Forelimb muscle (tissue), 1 donor: ENCODE measurements at regions not wholly inside any gene's neighbourhood (a gene's known extent, or its start where the extent isn't known, plus 50 kb on each side); places are given as distances from the start of the nearest gene placed in this dataset.

Experiments used
- DNase-seq: peaks from one replicate; pipeline ENCODE4 v3.0.0-alpha.2; 2013; ENCODE audit warnings: low read depth

GRCh38 chr1:91151702-91152101 is 129.9 kb upstream of the ZNF644 start:
- DNase-seq, result no peak

- no peak for DNase-seq
Observed at GRCh38 chr1:91148641-91149069, 126.8 kb upstream of the ZNF644 start.

DNA sequence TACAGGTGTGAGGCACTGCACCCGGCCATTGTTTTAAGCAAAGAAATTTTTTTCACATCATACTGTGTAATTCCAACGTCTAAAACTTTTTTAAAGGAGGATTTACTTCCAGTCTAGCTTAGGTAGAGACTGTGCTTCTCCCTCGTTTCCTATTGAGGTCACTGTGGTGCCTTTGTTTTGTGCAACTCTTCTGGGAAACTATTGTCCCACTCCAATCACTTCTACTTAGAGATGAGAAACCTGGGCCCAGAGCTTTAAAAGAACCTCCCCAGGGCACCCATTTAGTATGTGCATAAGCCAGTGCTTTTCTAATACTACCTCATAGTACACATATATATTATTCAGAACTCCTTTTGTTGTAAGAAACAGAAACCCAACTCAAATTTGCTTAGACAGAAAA is 120.0 kb upstream of the ZNF644 start:
- DNase-seq, result no peak

DNA sequence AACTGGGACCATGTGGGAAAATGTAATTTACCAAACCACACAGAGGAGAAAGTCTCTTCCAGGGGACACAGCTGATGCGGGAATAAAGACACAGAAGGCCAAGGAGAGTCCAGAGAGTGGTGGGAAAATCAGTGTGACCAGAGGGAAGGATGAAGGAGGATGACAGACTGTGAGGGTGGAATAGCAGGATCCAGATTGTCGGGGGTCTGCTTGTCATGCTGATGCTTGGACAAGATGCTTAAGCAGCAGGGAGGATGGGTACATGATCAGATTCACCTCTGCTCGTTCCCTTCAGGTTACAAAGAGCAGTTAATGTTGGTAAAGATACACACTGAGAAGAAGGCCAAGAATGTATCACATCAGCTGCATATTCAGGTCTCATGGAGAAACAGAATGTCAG is 117.1 kb upstream of the ZNF644 start:
- DNase-seq, result no peak

DNA sequence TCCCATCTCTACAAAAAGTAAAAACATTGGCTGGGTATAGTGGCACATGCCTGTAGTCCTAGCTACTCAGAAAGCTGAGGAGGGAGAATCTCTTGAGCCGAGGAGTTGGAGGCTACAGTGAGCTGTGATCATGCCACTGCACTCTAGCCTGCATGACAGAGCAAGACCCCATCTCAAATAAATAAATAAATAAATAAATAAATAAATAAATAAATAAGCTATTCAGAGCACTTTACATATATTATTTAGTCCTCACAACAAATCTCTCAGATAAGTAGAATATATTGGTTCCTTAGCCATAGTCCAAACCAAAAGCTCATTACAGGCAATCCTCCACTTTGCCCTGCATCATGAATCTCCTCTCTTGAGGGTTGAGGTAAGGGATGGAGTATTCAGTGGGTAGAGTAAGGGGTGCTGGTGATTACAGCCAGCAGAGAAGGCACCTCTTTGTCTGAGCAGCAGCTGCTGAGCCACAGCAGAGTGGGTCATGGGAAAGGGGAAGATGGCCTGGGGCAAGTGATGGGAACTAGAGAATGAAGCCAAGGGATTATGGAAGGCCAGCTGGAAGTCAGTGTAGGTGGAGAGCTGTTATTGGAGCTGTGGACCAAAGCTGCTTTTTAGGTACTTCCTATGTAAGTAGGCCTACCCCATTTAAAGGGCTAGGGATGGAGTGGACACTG is 115.5 kb upstream of the ZNF644 start:
- no peak for DNase-seq

- DNase-seq, result no peak
Observed at GRCh38 chr1:91135799-91136198, 114.0 kb upstream of the ZNF644 start.

- no peak for DNase-seq
Observed at GRCh38 chr1:91133248-91133647, 111.4 kb upstream of the ZNF644 start.

GRCh38 chr1:91130256-91130985 is 108.6 kb upstream of the ZNF644 start:
- no peak for DNase-seq

DNA sequence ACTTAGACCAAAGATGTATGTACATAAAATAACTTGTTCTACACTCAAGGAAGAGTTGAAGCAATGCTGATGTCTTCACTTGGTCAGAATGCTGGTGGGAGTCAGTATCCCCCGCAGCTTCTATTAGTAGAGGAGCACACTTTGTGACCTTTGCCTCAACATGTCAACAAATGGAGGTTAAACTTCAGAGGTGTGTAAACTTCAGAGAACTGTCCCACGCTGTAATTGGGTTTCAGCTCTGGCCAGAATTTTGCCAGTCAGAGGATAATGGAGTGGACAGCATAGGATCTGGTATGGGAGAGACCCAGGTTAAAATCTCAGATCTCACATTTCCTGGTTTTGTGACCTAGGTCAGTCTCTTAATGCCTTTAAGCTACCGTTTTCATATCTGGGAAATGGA is 107.6 kb upstream of the ZNF644 start:
- no peak for DNase-seq

GRCh38 chr1:91129017-91129416 is 107.2 kb upstream of the ZNF644 start:
- no peak for DNase-seq

GRCh38 chr1:91124989-91125417 is 103.2 kb upstream of the ZNF644 start:
- no peak for DNase-seq

- DNase-seq, result no peak
Observed at GRCh38 chr1:91124290-91124985, 102.6 kb upstream of the ZNF644 start.

GRCh38 chr1:91123773-91124172 is 101.9 kb upstream of the ZNF644 start:
- DNase-seq, result no peak

DNA sequence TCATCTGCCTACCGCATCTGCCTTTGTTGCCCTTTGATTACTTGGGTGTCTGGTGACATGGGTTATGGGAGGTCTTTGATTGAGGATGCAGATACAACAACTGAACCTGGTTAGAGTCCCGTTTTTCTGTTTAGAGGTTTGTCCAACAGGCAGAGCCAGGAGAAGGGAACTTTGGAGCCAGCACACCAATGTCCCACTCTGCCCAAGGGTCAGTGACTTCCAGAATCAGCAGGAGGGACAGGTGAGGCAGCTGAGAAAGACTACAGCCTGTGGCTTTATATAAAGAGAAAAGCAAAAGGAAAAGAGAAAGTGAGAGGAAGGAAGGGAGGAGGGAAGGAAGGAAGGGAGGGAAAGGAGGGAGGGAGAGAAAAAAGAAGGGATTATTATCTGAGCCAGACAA is 101.5 kb upstream of the ZNF644 start:
- DNase-seq, result no peak

GRCh38 chr1:91122106-91122717 is 100.4 kb upstream of the ZNF644 start:
- DNase-seq, result no peak

- no peak for DNase-seq
Observed at GRCh38 chr1:91121366-91121765, 99.5 kb upstream of the ZNF644 start.

DNA sequence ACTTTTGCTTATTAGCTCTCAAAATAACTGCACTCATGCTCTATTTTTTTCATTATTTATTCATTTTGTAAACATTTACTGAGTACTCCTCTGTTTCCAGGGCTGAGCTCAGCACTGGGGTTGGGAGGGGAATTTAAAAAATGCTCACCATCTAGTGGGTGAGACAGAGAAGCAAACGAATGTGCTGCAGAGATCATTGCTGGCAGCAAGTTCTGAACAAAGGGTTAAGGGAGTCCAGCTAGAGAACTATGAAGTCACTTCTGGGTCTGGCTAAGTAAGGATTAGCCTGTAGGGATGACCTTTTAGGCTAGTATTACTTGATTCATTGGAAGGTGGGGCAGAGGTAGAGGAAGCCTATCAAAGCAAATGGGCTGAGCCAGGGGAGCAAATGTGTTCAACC is 99.1 kb upstream of the ZNF644 start:
- no peak for DNase-seq

GRCh38 chr1:91120421-91120820 is 98.6 kb upstream of the ZNF644 start:
- DNase-seq, result no peak

- no peak for DNase-seq
Observed at GRCh38 chr1:91104712-91105111, 82.9 kb upstream of the ZNF644 start.

DNA sequence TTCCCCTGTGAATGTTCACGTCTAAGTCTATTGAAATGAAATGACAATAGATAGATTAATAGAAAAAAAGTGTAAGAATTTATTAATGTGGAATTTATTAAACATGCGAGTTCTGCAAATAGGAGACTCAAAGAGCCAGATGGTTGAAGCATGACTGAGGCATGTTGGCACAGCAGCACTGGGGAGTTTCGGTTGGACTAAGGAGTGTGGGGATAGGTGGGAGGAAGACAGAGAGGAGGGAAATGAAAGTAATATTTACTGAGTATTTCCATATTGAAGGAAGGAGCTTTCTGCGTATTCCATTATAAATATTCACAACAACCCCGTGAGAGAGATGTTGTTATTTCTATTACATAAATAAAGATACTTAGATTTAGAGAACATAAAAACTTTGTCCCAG is 79.5 kb upstream of the ZNF644 start:
- no peak for DNase-seq

GRCh38 chr1:91099746-91100621 is 78.1 kb upstream of the ZNF644 start:
- no peak for DNase-seq
